HEK293 (cell line): ENCODE measurements at regions not wholly inside any gene's neighbourhood (a gene's known extent, or its start where the extent isn't known, plus 50 kb on each side); places are given as distances from the start of the nearest gene placed in this dataset.

ENCODE experiments used
- CTCF ChIA-PET: fragments of 350-600 bp; formaldehyde crosslinking; extraction: SDS; loops from one replicate; lab custom pipeline; 2021; ENCODE audit warnings: antibody characterized with exemption; lab: Yijun Ruan, JAX
- POLR2A ChIA-PET: fragments of 300-600 bp; formaldehyde crosslinking; extraction: SDS; loops from one replicate; lab custom pipeline; 2020; ENCODE audit warnings: antibody characterized with exemption, inconsistent platforms; lab: Yijun Ruan, JAX
- H3K27ac ChIP-seq: fragments of 200-500 bp; sonication (Bioruptor generic); 2 replicates; pipeline ENCODE4 v1.5.1; 2014; ENCODE audit warnings: low read depth, low read length, control low read depth, inconsistent platforms; ENCODE audit errors: extremely low read depth
- H3K36me3 ChIP-seq, 2 experiments: fragments of 200-500 bp in 1 of 2; sonication (Bioruptor generic) in 1 of 2; 1 replicate in 1 of 2; 2 replicates in 1 of 2; pipeline ENCODE4 v1.5.1; 2014 to 2017; ENCODE audit warnings: inconsistent platforms in 2 of 2, low read length in 2 of 2; ENCODE audit not compliant: control insufficient read depth in 2 of 2, insufficient read depth in 1 of 2
- H3K4me1 ChIP-seq: fragments of 200-500 bp; sonication (Bioruptor generic); 2 replicates; pipeline ENCODE4 v1.5.1; 2014; ENCODE audit warnings: mild to moderate bottlenecking, low read length, inconsistent platforms; ENCODE audit not compliant: control insufficient read depth, insufficient read depth
- H3K4me3 ChIP-seq: 2 replicates; pipeline ENCODE4 v1.5.1; 2011; ENCODE audit warnings: low read depth, mild to moderate bottlenecking, control low read depth, low read length, moderate library complexity
- H3K9me3 ChIP-seq: fragments of 200-500 bp; sonication (Bioruptor generic); 2 replicates; pipeline ENCODE4 v1.5.1; 2014; ENCODE audit warnings: low read depth, low read length, inconsistent platforms; ENCODE audit not compliant: control insufficient read depth, insufficient read depth
- FEZF1 ChIP-seq: fragments of 450-650 bp; formaldehyde crosslinking; IDR thresholded peaks from 2 replicates; pipeline ENCODE4 v1.5.1; 2016; ENCODE audit warnings: missing biosample characterization, missing genetic modification characterization
- IKZF3 ChIP-seq: fragments of 450-650 bp; IDR thresholded peaks from 2 replicates; pipeline ENCODE4 v1.5.0; 2018; ENCODE audit warnings: missing biosample characterization, mild to moderate bottlenecking, missing genetic modification characterization, moderate library complexity
- KLF8 ChIP-seq: fragments of 450-650 bp; formaldehyde crosslinking; IDR thresholded peaks from 2 replicates; pipeline ENCODE4 v1.5.1; 2016; ENCODE audit warnings: missing biosample characterization, missing genetic modification characterization
- MZF1 ChIP-seq: fragments of 450-650 bp; formaldehyde crosslinking; IDR thresholded peaks from 2 replicates; pipeline ENCODE4 v1.5.1; 2017; ENCODE audit warnings: missing biosample characterization, missing genetic modification characterization, borderline replicate concordance
- REST ChIP-seq: fragments of 450-650 bp; formaldehyde crosslinking; IDR thresholded peaks from 2 replicates; pipeline ENCODE4 v1.5.1; 2016; ENCODE audit warnings: missing biosample characterization, missing genetic modification characterization
- SCRT1 ChIP-seq: fragments of 450-650 bp; formaldehyde crosslinking; IDR thresholded peaks from 2 replicates; pipeline ENCODE4 v1.5.1; 2016; ENCODE audit warnings: missing biosample characterization, missing genetic modification characterization, borderline replicate concordance
- ZBTB20 ChIP-seq: fragments of 450-650 bp; formaldehyde crosslinking; IDR thresholded peaks from 2 replicates; pipeline ENCODE4 v1.5.1; 2016; ENCODE audit warnings: missing biosample characterization, missing genetic modification characterization
- ZNF16 ChIP-seq: fragments of 450-650 bp; formaldehyde crosslinking; IDR thresholded peaks from 2 replicates; pipeline ENCODE4 v1.5.1; 2016; ENCODE audit warnings: low read depth, missing biosample characterization, missing genetic modification characterization
- ZNF239 ChIP-seq: fragments of 450-650 bp; formaldehyde crosslinking; IDR thresholded peaks from 2 replicates; pipeline ENCODE4 v1.5.1; 2016; ENCODE audit warnings: missing biosample characterization, missing genetic modification characterization
- ZNF280C ChIP-seq: fragments of 450-650 bp; formaldehyde crosslinking; IDR thresholded peaks from 2 replicates; pipeline ENCODE4 v1.5.1; 2016; ENCODE audit warnings: missing biosample characterization, missing genetic modification characterization
- ZNF292 ChIP-seq: fragments of 450-650 bp; formaldehyde crosslinking; IDR thresholded peaks from 2 replicates; pipeline ENCODE4 v1.5.1; 2016; ENCODE audit warnings: low read depth, missing biosample characterization, missing genetic modification characterization, borderline replicate concordance
- ZNF37A ChIP-seq: fragments of 450-650 bp; IDR thresholded peaks from 2 replicates; pipeline ENCODE4 v1.5.1; 2018; ENCODE audit warnings: missing biosample characterization, missing genetic modification characterization
- ZNF391 ChIP-seq: fragments of 450-650 bp; formaldehyde crosslinking; IDR thresholded peaks from 2 replicates; pipeline ENCODE4 v1.5.1; 2016; ENCODE audit warnings: low read depth, missing biosample characterization, missing genetic modification characterization, borderline replicate concordance
- ZNF404 ChIP-seq: fragments of 450-650 bp; formaldehyde crosslinking; IDR thresholded peaks from 2 replicates; pipeline ENCODE4 v1.5.1; 2017; ENCODE audit warnings: missing biosample characterization, missing genetic modification characterization
- ZNF692 ChIP-seq: fragments of 450-650 bp; formaldehyde crosslinking; IDR thresholded peaks from 2 replicates; pipeline ENCODE4 v1.5.1; 2016; ENCODE audit warnings: missing biosample characterization, missing genetic modification characterization
- ZNF707 ChIP-seq: fragments of 450-650 bp; formaldehyde crosslinking; IDR thresholded peaks from 2 replicates; pipeline ENCODE4 v1.5.1; 2016; ENCODE audit warnings: missing biosample characterization, missing genetic modification characterization

- ChIA-PET POLR2A (no interaction called here), CTCF (interaction anchor here (0.5 kb wide), 1 partner anchor 575 kb away, joined by 3 read pairs; no protein-coding TSS in a partner anchor)
- TF ChIP-seq ZNF16 (no peak), ZNF391 (tag by site-specific recombination) (no peak), ZBTB20 (tag by site-specific recombination) (no peak), ZNF239 (no peak), MZF1 (tag by site-specific recombination) (no peak), IKZF3 (tag by site-specific recombination) (no peak), ZNF37A (tag by site-specific recombination) (no peak), KLF8 (tag by site-specific recombination) (no peak), ZNF292 (no peak)
These were observed 182.0 kb upstream of the GHITM start for GRCh38 chr10:83957168-83957947.

GRCh38 chr10:83959328-83959727, 180.0 kb upstream of the GHITM start:
- ChIA-PET POLR2A (no interaction called here), CTCF (no interaction called here)
- TF ChIP-seq ZNF280C (tag by site-specific recombination) (no peak), ZNF707 (tag by site-specific recombination) (no peak), SCRT1 (tag by site-specific recombination) (no peak), ZNF391 (tag by site-specific recombination) (no peak), ZNF404 (no peak), FEZF1 (no peak)
- Histone ChIP-seq H3K27ac (no peak overlapping the region), H3K36me3 (no peaks in the 10 kb centered on the region), H3K4me3 (no peak overlapping the region), H3K4me1 (no peaks in the 10 kb centered on the region), H3K9me3 (no peaks in the 10 kb centered on the region)

More at GRCh38 chr10:83957168-83957947, 182.0 kb upstream of the GHITM start:
- H3K4me3 ChIP-seq: no peak overlapping the region
- H3K27ac ChIP-seq: no peak overlapping the region
- H3K9me3 ChIP-seq: no peaks in the 10 kb centered on the region
- H3K4me1 ChIP-seq: no peaks in the 10 kb centered on the region
- H3K36me3 ChIP-seq: no peaks in the 10 kb centered on the region

- Histone ChIP-seq H3K4me1 (no peaks in the 10 kb centered on the region), H3K27ac (no peak overlapping the region), H3K36me3 (no peaks in the 10 kb centered on the region), H3K9me3 (no peaks in the 10 kb centered on the region), H3K4me3 (no peak overlapping the region)
- TF ChIP-seq REST (tag by site-specific recombination) (peak; percentile 40; the same call in 1 of the 2 replicates), ZNF692 (tag by site-specific recombination) (no peak)
- ChIA-PET CTCF (interaction anchor here (0.7 kb wide), 1 partner anchor 35 kb away, joined by 3 read pairs; no protein-coding TSS in a partner anchor), POLR2A (no interaction called here)
These were observed 179.2 kb upstream of the GHITM start for GRCh38 chr10:83960125-83960524.
